ENCODE measurements at regions not wholly inside any gene's neighbourhood (a gene's known extent, or its start where the extent isn't known, plus 50 kb on each side); places are given as distances from the start of the nearest gene placed in this dataset.

- TF ChIP-seq CTCF (conservative IDR thresholded peaks at IDR 0.05) (no peak), EZH2 (IDR thresholded peaks at IDR 0.05; ENCODE audit: low read depth) (no peak)
Observed at GRCh38 chr14:89537911-89538310, 120.9 kb upstream of the FOXN3 start.
